HEK293 (cell line): ENCODE measurements at regions not wholly inside any gene's neighbourhood (a gene's known extent, or its start where the extent isn't known, plus 50 kb on each side); places are given as distances from the start of the nearest gene placed in this dataset.

Experiments used
- CTCF ChIA-PET: fragments of 350-600 bp; formaldehyde crosslinking; extraction: SDS; loops from one replicate; lab custom pipeline; 2021; ENCODE audit warnings: antibody characterized with exemption; lab: Yijun Ruan, JAX
- POLR2A ChIA-PET: fragments of 300-600 bp; formaldehyde crosslinking; extraction: SDS; loops from one replicate; lab custom pipeline; 2020; ENCODE audit warnings: antibody characterized with exemption, inconsistent platforms; lab: Yijun Ruan, JAX
- H3K27ac ChIP-seq: fragments of 200-500 bp; sonication (Bioruptor generic); 2 replicates; pipeline ENCODE4 v1.5.1; 2014; ENCODE audit warnings: low read depth, low read length, control low read depth, inconsistent platforms; ENCODE audit errors: extremely low read depth
- H3K36me3 ChIP-seq, 2 experiments: fragments of 200-500 bp in 1 of 2; sonication (Bioruptor generic) in 1 of 2; 1 replicate in 1 of 2; 2 replicates in 1 of 2; pipeline ENCODE4 v1.5.1; 2014 to 2017; ENCODE audit warnings: inconsistent platforms in 2 of 2, low read length in 2 of 2; ENCODE audit not compliant: control insufficient read depth in 2 of 2, insufficient read depth in 1 of 2
- H3K4me1 ChIP-seq: fragments of 200-500 bp; sonication (Bioruptor generic); 2 replicates; pipeline ENCODE4 v1.5.1; 2014; ENCODE audit warnings: mild to moderate bottlenecking, low read length, inconsistent platforms; ENCODE audit not compliant: control insufficient read depth, insufficient read depth
- H3K4me3 ChIP-seq: 2 replicates; pipeline ENCODE4 v1.5.1; 2011; ENCODE audit warnings: low read depth, mild to moderate bottlenecking, control low read depth, low read length, moderate library complexity
- H3K9me3 ChIP-seq: fragments of 200-500 bp; sonication (Bioruptor generic); 2 replicates; pipeline ENCODE4 v1.5.1; 2014; ENCODE audit warnings: low read depth, low read length, inconsistent platforms; ENCODE audit not compliant: control insufficient read depth, insufficient read depth
- BCL11B ChIP-seq: fragments of 450-650 bp; formaldehyde crosslinking; IDR thresholded peaks from 2 replicates; pipeline ENCODE4 v1.5.1; 2016; ENCODE audit warnings: low read depth, missing biosample characterization, missing genetic modification characterization
- KLF16 ChIP-seq: fragments of 450-650 bp; formaldehyde crosslinking; IDR thresholded peaks from 2 replicates; pipeline ENCODE4 v1.5.1; 2017; ENCODE audit warnings: missing biosample characterization, missing genetic modification characterization
- REPIN1 ChIP-seq: fragments of 450-650 bp; formaldehyde crosslinking; IDR thresholded peaks from 2 replicates; pipeline ENCODE4 v1.5.1; 2017; ENCODE audit warnings: missing biosample characterization, missing genetic modification characterization, low read depth
- SETDB1 ChIP-seq: IDR thresholded peaks from one replicate; pipeline ENCODE4 v1.6.1; 2017; ENCODE audit warnings: mild to moderate bottlenecking, low read length, moderate library complexity, mixed read lengths; ENCODE audit not compliant: insufficient read length
- SP3 ChIP-seq: fragments of 450-650 bp; formaldehyde crosslinking; IDR thresholded peaks from 2 replicates; pipeline ENCODE4 v1.5.1; 2016; ENCODE audit warnings: missing biosample characterization, missing genetic modification characterization
- SP7 ChIP-seq: fragments of 450-650 bp; formaldehyde crosslinking; IDR thresholded peaks from 2 replicates; pipeline ENCODE4 v1.5.1; 2016; ENCODE audit warnings: missing biosample characterization, missing genetic modification characterization
- TCF7L2 ChIP-seq: IDR thresholded peaks from 2 replicates; pipeline ENCODE4 v1.6.1; 2011; ENCODE audit warnings: low read depth, mild to moderate bottlenecking, inconsistent platforms, low read length, moderate library complexity, borderline replicate concordance
- ZBTB1 ChIP-seq: fragments of 450-650 bp; formaldehyde crosslinking; IDR thresholded peaks from 2 replicates; pipeline ENCODE4 v1.5.1; 2016; ENCODE audit warnings: missing biosample characterization, missing genetic modification characterization
- ZNF157 ChIP-seq: fragments of 450-650 bp; formaldehyde crosslinking; IDR thresholded peaks from 2 replicates; pipeline ENCODE4 v1.5.1; 2016; ENCODE audit warnings: missing biosample characterization, missing genetic modification characterization
- ZNF214 ChIP-seq: fragments of 450-650 bp; formaldehyde crosslinking; IDR thresholded peaks from 2 replicates; pipeline ENCODE4 v1.5.1; 2017; ENCODE audit warnings: missing biosample characterization, mild to moderate bottlenecking, missing genetic modification characterization, borderline replicate concordance
- ZNF221 ChIP-seq: fragments of 450-650 bp; formaldehyde crosslinking; IDR thresholded peaks from 2 replicates; pipeline ENCODE4 v1.5.1; 2017; ENCODE audit warnings: missing biosample characterization, missing genetic modification characterization, borderline replicate concordance
- ZNF24 ChIP-seq: fragments of 450-650 bp; formaldehyde crosslinking; IDR thresholded peaks from 2 replicates; pipeline ENCODE4 v1.5.1; 2016; ENCODE audit warnings: missing biosample characterization, missing genetic modification characterization
- ZNF248 ChIP-seq: fragments of 450-650 bp; formaldehyde crosslinking; IDR thresholded peaks from 2 replicates; pipeline ENCODE4 v1.5.1; 2017; ENCODE audit warnings: missing biosample characterization, missing genetic modification characterization
- ZNF302 ChIP-seq: fragments of 450-650 bp; formaldehyde crosslinking; IDR thresholded peaks from 2 replicates; pipeline ENCODE4 v1.5.1; 2016; ENCODE audit warnings: missing biosample characterization, missing genetic modification characterization, low read depth
- ZNF366 ChIP-seq: fragments of 450-650 bp; formaldehyde crosslinking; conservative IDR thresholded peaks from 2 replicates; pipeline ENCODE4 v1.5.1; 2016; ENCODE audit warnings: missing biosample characterization, missing genetic modification characterization
- ZNF37A ChIP-seq: fragments of 450-650 bp; IDR thresholded peaks from 2 replicates; pipeline ENCODE4 v1.5.1; 2018; ENCODE audit warnings: missing biosample characterization, missing genetic modification characterization
- ZNF404 ChIP-seq: fragments of 450-650 bp; formaldehyde crosslinking; IDR thresholded peaks from 2 replicates; pipeline ENCODE4 v1.5.1; 2017; ENCODE audit warnings: missing biosample characterization, missing genetic modification characterization
- ZNF624 ChIP-seq: fragments of 450-650 bp; formaldehyde crosslinking; IDR thresholded peaks from 2 replicates; pipeline ENCODE4 v1.5.1; 2017; ENCODE audit warnings: missing biosample characterization, missing genetic modification characterization
- ZNF670 ChIP-seq: fragments of 450-650 bp; formaldehyde crosslinking; IDR thresholded peaks from 2 replicates; pipeline ENCODE4 v1.5.1; 2016; ENCODE audit warnings: missing biosample characterization, missing genetic modification characterization, low read depth
- ZNF777 ChIP-seq: fragments of 450-650 bp; formaldehyde crosslinking; IDR thresholded peaks from 2 replicates; pipeline ENCODE4 v1.5.1; 2017; ENCODE audit warnings: missing biosample characterization, missing genetic modification characterization, borderline replicate concordance
- ZSCAN23 ChIP-seq: fragments of 450-650 bp; formaldehyde crosslinking; IDR thresholded peaks from 2 replicates; pipeline ENCODE4 v1.5.1; 2016; ENCODE audit warnings: missing biosample characterization, missing genetic modification characterization
- ZSCAN30 ChIP-seq: fragments of 450-650 bp; IDR thresholded peaks from 2 replicates; pipeline ENCODE4 v1.5.1; 2018; ENCODE audit warnings: missing biosample characterization, mild to moderate bottlenecking, missing genetic modification characterization, moderate library complexity
- ZXDB ChIP-seq: fragments of 450-650 bp; formaldehyde crosslinking; IDR thresholded peaks from 2 replicates; pipeline ENCODE4 v1.5.1; 2016; ENCODE audit warnings: missing biosample characterization, missing genetic modification characterization
- TF ChIP-seq, protein P1 (sequence below): fragments of 450-650 bp; formaldehyde crosslinking; IDR thresholded peaks from 2 replicates; pipeline ENCODE4 v1.5.1; 2016; ENCODE audit warnings: missing biosample characterization, missing genetic modification characterization, borderline replicate concordance
- TF ChIP-seq, protein P2 (sequence below): fragments of 450-650 bp; formaldehyde crosslinking; IDR thresholded peaks from 2 replicates; pipeline ENCODE4; 2016; ENCODE audit warnings: missing biosample characterization, missing genetic modification characterization

DNA sequence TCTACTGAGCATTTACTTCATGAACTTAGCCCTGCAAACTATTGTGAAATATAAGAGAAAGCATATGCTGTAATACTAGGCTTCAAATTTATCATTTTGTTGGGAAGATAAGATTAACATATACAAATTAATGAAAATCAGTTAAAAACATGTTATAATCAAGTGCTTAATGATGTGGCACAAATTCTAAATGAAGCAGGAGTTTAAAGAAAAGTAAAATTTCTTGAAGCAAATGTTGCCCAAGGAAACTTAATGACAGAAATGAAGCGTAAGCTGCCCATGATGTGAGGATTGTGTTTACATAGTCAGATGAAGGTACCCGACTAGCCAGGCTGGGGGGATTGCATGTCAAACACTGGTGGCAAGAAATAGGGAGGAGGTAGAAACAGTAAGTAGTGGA, 103.1 kb upstream of the GAP43 start:
- no peak overlapping the region for H3K4me3 ChIP-seq
- H3K4me1 ChIP-seq: no peaks in the 10 kb centered on the region
- CTCF ChIA-PET: interaction anchor here (0.6 kb wide), 1 partner anchor 116 kb away, joined by 4 read pairs; no protein-coding TSS in a partner anchor
- no peak overlapping the region for H3K27ac ChIP-seq
- no peaks in the 10 kb centered on the region for H3K9me3 ChIP-seq
- TF ChIP-seq ZNF366: no peak
- TF ChIP-seq SP3 (tag by site-specific recombination): no peak
- no peak for TF ChIP-seq SETDB1
- TF ChIP-seq, all 188 proteins: peak for 0
- no peaks in the 10 kb centered on the region for H3K36me3 ChIP-seq
- POLR2A ChIA-PET: no interaction called here

DNA sequence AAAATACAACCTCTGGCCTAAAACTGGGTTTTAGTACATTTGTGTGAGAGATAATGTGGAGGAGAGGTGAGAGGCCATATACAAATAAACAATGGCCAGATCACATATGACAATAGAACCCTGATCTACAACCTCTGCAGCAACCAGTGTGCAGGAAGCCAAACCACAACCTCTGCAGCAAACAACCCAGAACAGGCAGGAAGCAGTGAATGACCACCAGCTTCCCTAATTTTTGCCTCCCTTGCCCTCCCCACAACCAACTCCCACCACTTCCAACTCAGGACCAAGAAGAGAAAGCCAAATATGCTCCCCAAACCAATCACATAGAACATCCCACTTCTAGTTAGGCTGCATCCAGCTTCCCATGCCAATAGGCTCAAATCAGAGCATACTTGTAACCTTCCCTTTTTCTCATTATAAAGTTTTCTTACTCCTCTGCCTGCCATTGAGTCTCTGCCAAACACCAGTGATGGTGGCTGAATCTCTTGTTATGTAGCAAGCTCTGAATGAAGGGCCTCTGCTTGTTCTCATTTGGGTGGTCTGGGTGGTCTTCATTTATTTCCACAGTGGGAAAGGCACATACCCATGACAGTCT, 102.6 kb upstream of the GAP43 start:
- CTCF ChIA-PET: no interaction called here
- Histone ChIP-seq H3K27ac (no peak overlapping the region), H3K4me1 (no peaks in the 10 kb centered on the region), H3K36me3 (no peaks in the 10 kb centered on the region), H3K9me3 (no peaks in the 10 kb centered on the region), H3K4me3 (no peak overlapping the region)
- POLR2A ChIA-PET: no interaction called here
- TF ChIP-seq ZNF157 (no peak), KLF16 (tag by site-specific recombination) (no peak), ZNF302 (tag by site-specific recombination) (no peak)

DNA sequence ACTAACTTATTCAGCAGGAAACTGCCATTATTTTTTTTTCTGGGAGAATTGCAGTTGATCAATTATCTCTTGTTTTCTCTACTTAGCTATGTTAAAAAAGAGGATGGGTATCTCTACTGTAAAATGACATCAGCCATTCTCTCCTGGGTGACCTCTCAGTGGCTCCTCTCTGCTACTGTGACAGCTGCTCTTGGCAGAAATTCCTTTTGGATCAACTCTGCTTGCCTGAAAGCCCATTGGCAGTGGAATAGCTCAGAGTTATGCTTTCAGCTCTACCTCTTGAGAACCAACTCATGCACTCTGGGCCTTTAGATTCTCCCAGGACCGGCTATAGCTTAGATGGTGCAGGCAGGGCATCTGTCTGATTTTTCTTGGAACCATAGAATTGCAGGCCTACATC, 99.9 kb upstream of the GAP43 start:
- POLR2A ChIA-PET: no interaction called here
- CTCF ChIA-PET: no interaction called here

More for the DNA sequence above, 99.9 kb upstream of the GAP43 start:
- no peaks in the 10 kb centered on the region for H3K4me1 ChIP-seq
- H3K4me3 ChIP-seq: no peak overlapping the region
- H3K36me3 ChIP-seq: no peaks in the 10 kb centered on the region
- no peak overlapping the region for H3K27ac ChIP-seq
- no peaks in the 10 kb centered on the region for H3K9me3 ChIP-seq
- TF ChIP-seq ZXDB (tag by site-specific recombination) (no peak), ZSCAN30 (tag by site-specific recombination) (no peak), ZNF157 (no peak), SP7 (tag by site-specific recombination) (no peak), TCF7L2 (no peak), ZBTB1 (tag by site-specific recombination) (no peak), BCL11B (tag by site-specific recombination) (no peak), ZSCAN23 (tag by site-specific recombination) (no peak), ZNF777 (tag by site-specific recombination) (no peak), ZNF670 (tag by site-specific recombination) (no peak), ZNF37A (tag by site-specific recombination) (no peak), ZNF248 (no peak), ZNF221 (no peak), ZNF214 (tag by site-specific recombination) (no peak), ZNF404 (tag by site-specific recombination) (no peak), REPIN1 (tag by site-specific recombination) (no peak), ZNF24 (tag by site-specific recombination) (no peak), ZNF624 (tag by site-specific recombination) (no peak)
- TF ChIP-seq, protein P1, sequence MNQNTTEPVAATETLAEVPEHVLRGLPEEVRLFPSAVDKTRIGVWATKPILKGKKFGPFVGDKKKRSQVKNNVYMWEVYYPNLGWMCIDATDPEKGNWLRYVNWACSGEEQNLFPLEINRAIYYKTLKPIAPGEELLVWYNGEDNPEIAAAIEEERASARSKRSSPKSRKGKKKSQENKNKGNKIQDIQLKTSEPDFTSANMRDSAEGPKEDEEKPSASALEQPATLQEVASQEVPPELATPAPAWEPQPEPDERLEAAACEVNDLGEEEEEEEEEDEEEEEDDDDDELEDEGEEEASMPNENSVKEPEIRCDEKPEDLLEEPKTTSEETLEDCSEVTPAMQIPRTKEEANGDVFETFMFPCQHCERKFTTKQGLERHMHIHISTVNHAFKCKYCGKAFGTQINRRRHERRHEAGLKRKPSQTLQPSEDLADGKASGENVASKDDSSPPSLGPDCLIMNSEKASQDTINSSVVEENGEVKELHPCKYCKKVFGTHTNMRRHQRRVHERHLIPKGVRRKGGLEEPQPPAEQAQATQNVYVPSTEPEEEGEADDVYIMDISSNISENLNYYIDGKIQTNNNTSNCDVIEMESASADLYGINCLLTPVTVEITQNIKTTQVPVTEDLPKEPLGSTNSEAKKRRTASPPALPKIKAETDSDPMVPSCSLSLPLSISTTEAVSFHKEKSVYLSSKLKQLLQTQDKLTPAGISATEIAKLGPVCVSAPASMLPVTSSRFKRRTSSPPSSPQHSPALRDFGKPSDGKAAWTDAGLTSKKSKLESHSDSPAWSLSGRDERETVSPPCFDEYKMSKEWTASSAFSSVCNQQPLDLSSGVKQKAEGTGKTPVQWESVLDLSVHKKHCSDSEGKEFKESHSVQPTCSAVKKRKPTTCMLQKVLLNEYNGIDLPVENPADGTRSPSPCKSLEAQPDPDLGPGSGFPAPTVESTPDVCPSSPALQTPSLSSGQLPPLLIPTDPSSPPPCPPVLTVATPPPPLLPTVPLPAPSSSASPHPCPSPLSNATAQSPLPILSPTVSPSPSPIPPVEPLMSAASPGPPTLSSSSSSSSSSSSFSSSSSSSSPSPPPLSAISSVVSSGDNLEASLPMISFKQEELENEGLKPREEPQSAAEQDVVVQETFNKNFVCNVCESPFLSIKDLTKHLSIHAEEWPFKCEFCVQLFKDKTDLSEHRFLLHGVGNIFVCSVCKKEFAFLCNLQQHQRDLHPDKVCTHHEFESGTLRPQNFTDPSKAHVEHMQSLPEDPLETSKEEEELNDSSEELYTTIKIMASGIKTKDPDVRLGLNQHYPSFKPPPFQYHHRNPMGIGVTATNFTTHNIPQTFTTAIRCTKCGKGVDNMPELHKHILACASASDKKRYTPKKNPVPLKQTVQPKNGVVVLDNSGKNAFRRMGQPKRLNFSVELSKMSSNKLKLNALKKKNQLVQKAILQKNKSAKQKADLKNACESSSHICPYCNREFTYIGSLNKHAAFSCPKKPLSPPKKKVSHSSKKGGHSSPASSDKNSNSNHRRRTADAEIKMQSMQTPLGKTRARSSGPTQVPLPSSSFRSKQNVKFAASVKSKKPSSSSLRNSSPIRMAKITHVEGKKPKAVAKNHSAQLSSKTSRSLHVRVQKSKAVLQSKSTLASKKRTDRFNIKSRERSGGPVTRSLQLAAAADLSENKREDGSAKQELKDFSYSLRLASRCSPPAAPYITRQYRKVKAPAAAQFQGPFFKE (tag by site-specific recombination): no peak
- TF ChIP-seq, protein P2, sequence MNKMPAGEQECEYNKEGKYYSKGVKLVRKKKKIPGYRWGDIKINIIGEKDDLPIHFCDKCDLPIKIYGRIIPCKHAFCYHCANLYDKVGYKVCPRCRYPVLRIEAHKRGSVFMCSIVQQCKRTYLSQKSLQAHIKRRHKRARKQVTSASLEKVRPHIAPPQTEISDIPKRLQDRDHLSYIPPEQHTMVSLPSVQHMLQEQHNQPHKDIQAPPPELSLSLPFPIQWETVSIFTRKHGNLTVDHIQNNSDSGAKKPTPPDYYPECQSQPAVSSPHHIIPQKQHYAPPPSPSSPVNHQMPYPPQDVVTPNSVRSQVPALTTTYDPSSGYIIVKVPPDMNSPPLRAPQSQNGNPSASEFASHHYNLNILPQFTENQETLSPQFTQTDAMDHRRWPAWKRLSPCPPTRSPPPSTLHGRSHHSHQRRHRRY (tag by site-specific recombination): no peak
